ENCODE measurements at regions not wholly inside any gene's neighbourhood (a gene's known extent, or its start where the extent isn't known, plus 50 kb on each side); places are given as distances from the start of the nearest gene placed in this dataset.

DNA sequence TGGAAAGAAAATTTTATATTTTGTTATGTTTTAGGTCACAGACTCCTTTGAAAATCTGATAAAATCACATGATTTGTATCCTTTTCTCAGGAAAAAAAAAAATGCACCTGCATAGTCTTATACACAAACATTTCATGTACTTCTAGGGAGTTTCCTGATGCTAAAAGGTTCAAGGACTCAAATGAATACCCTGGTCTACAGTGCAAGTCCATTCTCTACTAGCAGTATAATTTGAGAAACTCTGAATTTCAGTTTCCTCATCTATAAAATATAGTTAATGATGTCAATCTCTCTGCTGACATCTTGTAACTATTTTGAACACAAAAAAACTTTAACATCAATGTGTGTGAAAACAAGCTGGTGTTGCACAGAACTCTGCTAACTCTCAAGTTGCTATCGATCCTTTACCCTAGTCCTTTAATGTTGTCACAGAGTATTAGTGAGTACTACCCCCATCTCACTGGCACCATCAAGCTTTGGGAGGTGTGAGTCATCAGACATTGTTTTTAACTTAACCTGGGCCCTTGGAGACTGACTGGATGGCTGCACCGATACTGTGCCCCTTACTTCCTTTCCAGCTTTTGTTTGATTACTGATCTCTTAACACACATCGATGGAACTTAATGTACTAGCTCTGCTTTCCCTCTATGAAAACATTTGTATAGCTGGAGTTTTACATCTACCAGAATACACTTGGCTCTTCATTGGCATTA lies 251.9 kb upstream of the SOX5 start:
- Histone ChIP-seq H3K27me3 (ENCODE audit: control insufficient read depth, insufficient read depth, low read length) (no peaks in the 10 kb centered on the region), H3K9me3 (ENCODE audit: control insufficient read depth, insufficient read depth, low read length) (no peaks in the 10 kb centered on the region), H3K36me3 (ENCODE audit: control insufficient read depth, insufficient read depth, low read length) (no peaks in the 10 kb centered on the region), H3K4me1 (ENCODE audit: control insufficient read depth, insufficient read depth, low read length) (no peaks in the 10 kb centered on the region), H3K4me3 (ENCODE audit: low read length) (no peak overlapping the region), H3K27ac (ENCODE audit: low read length) (no peak overlapping the region)
- TF ChIP-seq, protein P1, sequence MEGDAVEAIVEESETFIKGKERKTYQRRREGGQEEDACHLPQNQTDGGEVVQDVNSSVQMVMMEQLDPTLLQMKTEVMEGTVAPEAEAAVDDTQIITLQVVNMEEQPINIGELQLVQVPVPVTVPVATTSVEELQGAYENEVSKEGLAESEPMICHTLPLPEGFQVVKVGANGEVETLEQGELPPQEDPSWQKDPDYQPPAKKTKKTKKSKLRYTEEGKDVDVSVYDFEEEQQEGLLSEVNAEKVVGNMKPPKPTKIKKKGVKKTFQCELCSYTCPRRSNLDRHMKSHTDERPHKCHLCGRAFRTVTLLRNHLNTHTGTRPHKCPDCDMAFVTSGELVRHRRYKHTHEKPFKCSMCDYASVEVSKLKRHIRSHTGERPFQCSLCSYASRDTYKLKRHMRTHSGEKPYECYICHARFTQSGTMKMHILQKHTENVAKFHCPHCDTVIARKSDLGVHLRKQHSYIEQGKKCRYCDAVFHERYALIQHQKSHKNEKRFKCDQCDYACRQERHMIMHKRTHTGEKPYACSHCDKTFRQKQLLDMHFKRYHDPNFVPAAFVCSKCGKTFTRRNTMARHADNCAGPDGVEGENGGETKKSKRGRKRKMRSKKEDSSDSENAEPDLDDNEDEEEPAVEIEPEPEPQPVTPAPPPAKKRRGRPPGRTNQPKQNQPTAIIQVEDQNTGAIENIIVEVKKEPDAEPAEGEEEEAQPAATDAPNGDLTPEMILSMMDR (IDR thresholded peaks at IDR 0.05): no peak
- WGBS (ENCODE audit: insufficient coverage): 84% methylated on average over 3 of the region's 3 CpGs
- DNase-seq (no peak), ATAC-seq (no peak)
- H3K9me3 Mint-ChIP-seq: peaks cover 8 to 15% of the 10 kb centered on the region in 2 donors
- H3K4me1 Mint-ChIP-seq: no peaks in the 10 kb centered on the region
- no peak overlapping the region for H3K27ac Mint-ChIP-seq
- intact Hi-C loops (cut with micrococcal nuclease): no loop called here
- H3K27me3 Mint-ChIP-seq (ENCODE audit: low read depth in 2 of 2): no peaks in the 10 kb centered on the region
- no peak overlapping the region for H3K4me3 Mint-ChIP-seq
- no peaks in the 10 kb centered on the region for H3K36me3 Mint-ChIP-seq

DNA sequence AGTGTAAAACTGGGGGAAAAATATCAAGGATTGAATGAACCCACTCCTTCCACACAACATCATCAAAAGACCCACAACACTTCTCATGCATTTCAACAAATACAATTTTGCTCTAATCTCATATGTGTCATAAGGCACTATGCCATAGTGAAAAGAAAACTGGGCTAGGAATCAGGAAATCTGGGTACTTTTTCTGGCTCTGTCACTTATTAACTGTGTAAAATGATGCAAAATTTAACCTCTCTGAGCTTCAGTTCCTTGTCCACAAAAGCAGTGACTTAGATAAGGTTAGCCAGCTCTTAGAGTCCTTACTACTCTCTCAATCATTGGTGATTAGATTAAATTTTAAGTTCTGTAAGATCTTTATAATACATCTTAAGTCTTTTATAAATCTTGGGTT lies 250.5 kb upstream of the SOX5 start:
- Mint-ChIP-seq H3K27ac (no peak overlapping the region), H3K4me3 (no peak overlapping the region), H3K36me3 (no peaks in the 10 kb centered on the region), H3K27me3 (ENCODE audit: low read depth in 2 of 2) (no peaks in the 10 kb centered on the region), H3K9me3 (peaks cover 8 to 14% of the 10 kb centered on the region in 2 donors), H3K4me1 (no peaks in the 10 kb centered on the region)
- Histone ChIP-seq H3K27ac (ENCODE audit: low read length) (no peak overlapping the region), H3K9me3 (ENCODE audit: control insufficient read depth, insufficient read depth, low read length) (no peaks in the 10 kb centered on the region), H3K4me1 (ENCODE audit: control insufficient read depth, insufficient read depth, low read length) (no peaks in the 10 kb centered on the region), H3K27me3 (ENCODE audit: control insufficient read depth, insufficient read depth, low read length) (no peaks in the 10 kb centered on the region), H3K4me3 (ENCODE audit: low read length) (no peak overlapping the region), H3K36me3 (ENCODE audit: control insufficient read depth, insufficient read depth, low read length) (no peaks in the 10 kb centered on the region)
- intact Hi-C loops (cut with micrococcal nuclease): no loop called here
- DNase-seq: no peak
- TF ChIP-seq, protein P1 (IDR thresholded peaks at IDR 0.05): no peak
- ATAC-seq: no peak

DNA sequence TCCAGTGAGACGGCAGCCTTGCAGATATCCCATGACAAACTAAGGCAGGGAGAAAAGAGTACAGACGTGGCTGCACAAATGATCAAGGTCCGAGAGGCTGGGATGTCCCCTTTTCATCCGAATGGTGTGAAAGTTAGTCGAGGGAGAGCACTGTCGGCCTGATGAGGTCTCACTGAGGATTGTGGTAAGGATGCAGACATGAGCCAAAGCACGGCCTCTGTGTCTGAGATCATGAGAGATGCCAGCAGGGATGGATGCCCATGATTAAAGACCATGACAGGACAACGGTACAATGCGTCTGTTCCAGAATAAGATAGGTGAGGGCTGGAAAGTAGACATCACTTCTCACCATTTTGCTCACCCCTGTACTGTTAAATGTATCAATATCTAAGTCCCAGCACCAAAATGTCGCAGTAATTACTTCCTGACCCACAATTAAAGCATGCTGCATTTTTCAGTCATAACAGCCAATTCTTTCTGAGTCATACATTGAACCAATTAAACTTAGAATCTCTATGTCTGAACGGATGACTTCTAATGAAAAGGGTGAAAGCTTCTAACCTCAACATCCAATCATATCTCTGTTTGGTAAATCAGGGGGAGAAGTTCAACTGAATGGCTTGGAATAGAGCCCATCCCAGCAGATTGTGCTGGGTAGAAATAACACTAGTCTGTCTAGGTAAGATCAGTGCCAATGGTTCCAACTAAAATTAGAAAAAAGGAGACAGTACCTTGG lies 249.6 kb upstream of the SOX5 start:
- no peaks in the 10 kb centered on the region for H3K36me3 ChIP-seq (ENCODE audit: control insufficient read depth, insufficient read depth, low read length)
- no peak overlapping the region for H3K4me3 ChIP-seq (ENCODE audit: low read length)
- Mint-ChIP-seq H3K27me3 (ENCODE audit: low read depth in 2 of 2) (no peaks in the 10 kb centered on the region), H3K36me3 (no peaks in the 10 kb centered on the region), H3K9me3 (peaks cover 8 to 14% of the 10 kb centered on the region in 2 donors), H3K4me3 (no peak overlapping the region), H3K27ac (no peak overlapping the region), H3K4me1 (no peaks in the 10 kb centered on the region)
- no peaks in the 10 kb centered on the region for H3K9me3 ChIP-seq (ENCODE audit: control insufficient read depth, insufficient read depth, low read length)
- TF ChIP-seq, protein P1 (IDR thresholded peaks at IDR 0.05): no peak
- ATAC-seq: no peak
- 83% methylated on average over 10 of the region's 11 CpGs for WGBS (ENCODE audit: insufficient coverage)
- intact Hi-C loops (cut with micrococcal nuclease): no loop called here
- no peak for DNase-seq
- H3K27me3 ChIP-seq (ENCODE audit: control insufficient read depth, insufficient read depth, low read length): no peaks in the 10 kb centered on the region
- no peak overlapping the region for H3K27ac ChIP-seq (ENCODE audit: low read length)
- no peaks in the 10 kb centered on the region for H3K4me1 ChIP-seq (ENCODE audit: control insufficient read depth, insufficient read depth, low read length)
